ENCODE measurements at regions not wholly inside any gene's neighbourhood (a gene's known extent, or its start where the extent isn't known, plus 50 kb on each side); places are given as distances from the start of the nearest gene placed in this dataset.

DNA sequence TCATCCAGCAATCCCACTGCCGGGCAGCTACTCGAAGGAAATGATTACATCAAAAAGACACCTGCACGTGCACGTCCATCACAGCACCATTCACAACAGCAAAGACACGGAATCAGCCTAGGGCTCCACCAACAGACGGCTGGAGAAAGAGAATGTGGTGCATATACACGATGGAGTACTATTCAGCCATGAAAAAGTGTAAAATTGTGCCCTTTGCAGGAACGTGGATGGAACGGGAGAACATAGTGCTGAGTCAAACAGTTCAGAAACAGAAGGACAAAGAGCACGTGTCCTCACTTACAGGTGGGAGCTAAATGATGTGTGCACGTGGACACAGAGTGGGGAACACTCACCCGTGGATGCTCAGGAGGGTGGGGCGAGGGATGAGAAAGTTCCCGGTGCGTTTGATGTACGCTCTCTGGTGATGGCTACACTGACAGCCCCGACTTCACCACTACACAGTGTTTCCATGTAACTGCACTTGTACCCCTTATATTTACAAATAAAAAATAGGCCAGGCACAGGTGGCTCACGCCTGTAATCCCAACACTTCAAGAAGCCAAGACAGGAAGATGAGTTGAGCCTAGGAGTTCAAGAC is 92.0 kb downstream of the PDGFA start:
- BruUV-seq (replicated peaks), result no TSS peak
- Histone ChIP-seq H2AFZ (ENCODE audit: low read depth, low read length) (no peak overlapping the region), H3K4me3 (replicated peaks in 1 of 3; ENCODE audit: insufficient read depth in 1 of 3, low read depth in 1 of 3, low read length in 3 of 3) (no peak overlapping the region), H3K27ac (ENCODE audit: insufficient read depth, low read depth, low read length) (no peak overlapping the region), H3K9me1 (replicated peaks; ENCODE audit: control insufficient read depth, extremely low read depth, insufficient read depth, low read length) (no peaks in the 10 kb centered on the region), H3K36me3 (ENCODE audit: control insufficient read depth in 2 of 2, extremely low read depth in 1 of 2, insufficient read depth in 2 of 2, low read length in 2 of 2) (no peaks in the 10 kb centered on the region), H3K4me2 (ENCODE audit: insufficient read depth, low read length) (no peak overlapping the region), H3K27me3 (ENCODE audit: control insufficient read depth in 2 of 2, insufficient read depth in 2 of 2, low read length in 2 of 2) (no peaks in the 10 kb centered on the region), H3K79me2 (ENCODE audit: control insufficient read depth, insufficient read depth, low read length) (no peaks in the 10 kb centered on the region), H4K20me1 (replicated peaks; ENCODE audit: control insufficient read depth, extremely low read depth, insufficient read depth, low read length) (no peaks in the 10 kb centered on the region), H3K9me3 (replicated peaks; ENCODE audit: control insufficient read depth, insufficient read depth, low read length) (no peaks in the 10 kb centered on the region), H3K9ac (replicated peaks; ENCODE audit: extremely low read depth, insufficient read depth, low read length) (no peak overlapping the region), H3K4me1 (ENCODE audit: control insufficient read depth, extremely low read depth, insufficient read depth, low read length) (no peaks in the 10 kb centered on the region)
- TF ChIP-seq, protein P1, sequence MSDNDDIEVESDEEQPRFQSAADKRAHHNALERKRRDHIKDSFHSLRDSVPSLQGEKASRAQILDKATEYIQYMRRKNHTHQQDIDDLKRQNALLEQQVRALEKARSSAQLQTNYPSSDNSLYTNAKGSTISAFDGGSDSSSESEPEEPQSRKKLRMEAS (IDR thresholded peaks at IDR 0.05; ENCODE audit: insufficient read depth, insufficient read length), result no peak
- TF ChIP-seq, protein P2, sequence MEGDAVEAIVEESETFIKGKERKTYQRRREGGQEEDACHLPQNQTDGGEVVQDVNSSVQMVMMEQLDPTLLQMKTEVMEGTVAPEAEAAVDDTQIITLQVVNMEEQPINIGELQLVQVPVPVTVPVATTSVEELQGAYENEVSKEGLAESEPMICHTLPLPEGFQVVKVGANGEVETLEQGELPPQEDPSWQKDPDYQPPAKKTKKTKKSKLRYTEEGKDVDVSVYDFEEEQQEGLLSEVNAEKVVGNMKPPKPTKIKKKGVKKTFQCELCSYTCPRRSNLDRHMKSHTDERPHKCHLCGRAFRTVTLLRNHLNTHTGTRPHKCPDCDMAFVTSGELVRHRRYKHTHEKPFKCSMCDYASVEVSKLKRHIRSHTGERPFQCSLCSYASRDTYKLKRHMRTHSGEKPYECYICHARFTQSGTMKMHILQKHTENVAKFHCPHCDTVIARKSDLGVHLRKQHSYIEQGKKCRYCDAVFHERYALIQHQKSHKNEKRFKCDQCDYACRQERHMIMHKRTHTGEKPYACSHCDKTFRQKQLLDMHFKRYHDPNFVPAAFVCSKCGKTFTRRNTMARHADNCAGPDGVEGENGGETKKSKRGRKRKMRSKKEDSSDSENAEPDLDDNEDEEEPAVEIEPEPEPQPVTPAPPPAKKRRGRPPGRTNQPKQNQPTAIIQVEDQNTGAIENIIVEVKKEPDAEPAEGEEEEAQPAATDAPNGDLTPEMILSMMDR (IDR thresholded peaks at IDR 0.05; ENCODE audit: extremely low read depth in 1 of 2, insufficient read depth in 1 of 2, low read depth in 1 of 2, low read length in 2 of 2), result no peak
- TF ChIP-seq MYC (IDR thresholded peaks at IDR 0.05; ENCODE audit: low read depth, low read length) (no peak), POLR2AphosphoS5 (IDR thresholded peaks at IDR 0.05; ENCODE audit: insufficient read depth, low read depth, low read length) (no peak), JUN (IDR thresholded peaks at IDR 0.05; ENCODE audit: borderline replicate concordance, insufficient read depth, insufficient read length, low read depth) (no peak)
- dilution Hi-C loops (cut with MboI; ENCODE audit: extremely low pct_ligation_motif_present, low sequenced_read_pairs) (no loop called here), intact Hi-C loops (cut with micrococcal nuclease) (no loop called here)
- no peak for DNase-seq (ENCODE audit: low read depth, low spot score)
- CTCF ChIA-PET, result interaction anchor here (1.4 kb wide), 1 partner anchor 359 kb away, joined by 3 read pairs; no protein-coding TSS in a partner anchor
- FAIRE-seq, result no peak
- POLR2A ChIA-PET, result no interaction called here

DNA sequence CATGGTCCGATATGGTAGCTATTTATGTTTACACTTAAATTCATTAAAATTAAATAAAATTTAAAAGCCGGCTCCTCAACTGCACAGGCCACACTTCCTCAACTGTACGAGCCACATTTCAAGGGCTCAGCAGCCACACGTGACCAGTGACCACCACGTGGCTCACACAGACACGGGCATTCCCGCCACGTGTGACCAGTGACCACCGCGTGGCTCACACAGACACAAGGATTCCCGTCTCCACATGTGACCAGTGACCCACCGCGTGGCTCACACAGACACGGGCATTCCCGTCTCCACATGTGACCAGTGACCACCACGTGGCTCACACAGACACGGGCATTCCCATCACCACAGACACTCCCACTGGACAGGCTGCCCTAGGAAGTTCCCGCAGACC is 91.3 kb downstream of the PDGFA start:
- Histone ChIP-seq H3K4me2 (ENCODE audit: insufficient read depth, low read length) (no peak overlapping the region), H3K9me3 (replicated peaks; ENCODE audit: control insufficient read depth, insufficient read depth, low read length) (no peaks in the 10 kb centered on the region), H3K36me3 (ENCODE audit: control insufficient read depth in 2 of 2, extremely low read depth in 1 of 2, insufficient read depth in 2 of 2, low read length in 2 of 2) (no peaks in the 10 kb centered on the region), H3K4me1 (ENCODE audit: control insufficient read depth, extremely low read depth, insufficient read depth, low read length) (no peaks in the 10 kb centered on the region), H3K27ac (ENCODE audit: insufficient read depth, low read depth, low read length) (no peak overlapping the region), H3K4me3 (replicated peaks in 1 of 3; ENCODE audit: insufficient read depth in 1 of 3, low read depth in 1 of 3, low read length in 3 of 3) (no peak overlapping the region), H3K9me1 (replicated peaks; ENCODE audit: control insufficient read depth, extremely low read depth, insufficient read depth, low read length) (no peaks in the 10 kb centered on the region), H3K27me3 (ENCODE audit: control insufficient read depth in 2 of 2, insufficient read depth in 2 of 2, low read length in 2 of 2) (no peaks in the 10 kb centered on the region), H3K79me2 (ENCODE audit: control insufficient read depth, insufficient read depth, low read length) (no peaks in the 10 kb centered on the region), H4K20me1 (replicated peaks; ENCODE audit: control insufficient read depth, extremely low read depth, insufficient read depth, low read length) (no peaks in the 10 kb centered on the region), H2AFZ (ENCODE audit: low read depth, low read length) (no peak overlapping the region), H3K9ac (replicated peaks; ENCODE audit: extremely low read depth, insufficient read depth, low read length) (no peak overlapping the region)
- CTCF ChIA-PET, result no interaction called here
- TF ChIP-seq, protein P2 (IDR thresholded peaks at IDR 0.05; ENCODE audit: extremely low read depth in 1 of 2, insufficient read depth in 1 of 2, low read depth in 1 of 2, low read length in 2 of 2), result no peak
- TF ChIP-seq POLR2AphosphoS5 (IDR thresholded peaks at IDR 0.05; ENCODE audit: insufficient read depth, low read depth, low read length) (no peak), JUN (IDR thresholded peaks at IDR 0.05; ENCODE audit: borderline replicate concordance, insufficient read depth, insufficient read length, low read depth) (no peak), MYC (IDR thresholded peaks at IDR 0.05; ENCODE audit: low read depth, low read length) (no peak), POLR2A (IDR thresholded peaks at IDR 0.05; ENCODE audit: low read depth, low read length) (no peak), GATA2 (IDR thresholded peaks at IDR 0.05; ENCODE audit: insufficient read depth, insufficient read length, low read depth, low read length) (no peak), FOS (IDR thresholded peaks at IDR 0.05; ENCODE audit: borderline replicate concordance, insufficient read depth, low read length) (no peak), EZH2 (IDR thresholded peaks at IDR 0.05; ENCODE audit: borderline replicate concordance, low read depth, low read length, severe bottlenecking) (no peak)
- TF ChIP-seq, protein P1 (IDR thresholded peaks at IDR 0.05; ENCODE audit: insufficient read depth, insufficient read length), result no peak
- no TSS peak for BruUV-seq (replicated peaks)
- POLR2A ChIA-PET, result no interaction called here
- dilution Hi-C loops (cut with MboI; ENCODE audit: extremely low pct_ligation_motif_present, low sequenced_read_pairs), result no loop called here
- no peak for FAIRE-seq
- no peak for DNase-seq (ENCODE audit: low read depth, low spot score)
- intact Hi-C loops (cut with micrococcal nuclease), result no loop called here

Measured in endothelial cell of umbilical vein (primary cell).